ENCODE measurements at regions not wholly inside any gene's neighbourhood (a gene's known extent, or its start where the extent isn't known, plus 50 kb on each side); places are given as distances from the start of the nearest gene placed in this dataset.

DNA sequence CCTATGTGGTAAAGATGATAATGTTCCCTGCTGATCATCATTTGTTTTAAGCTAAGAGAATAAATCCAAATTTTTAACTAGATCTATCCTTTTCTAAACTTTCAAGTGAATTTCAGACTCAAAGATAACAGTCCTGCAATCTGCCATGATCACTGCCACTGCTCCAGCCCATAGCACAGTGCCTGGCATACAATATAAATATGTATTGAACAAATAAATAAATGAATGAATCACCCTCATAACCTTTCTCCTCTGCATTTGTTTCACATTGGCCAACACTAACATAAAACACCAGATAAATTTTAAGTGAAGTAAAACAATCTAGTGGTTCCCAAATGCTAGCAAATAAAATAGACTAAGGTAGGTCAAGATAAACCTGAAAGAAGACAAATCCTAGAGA lies 439.0 kb downstream of the GPM6A start:
- TF ChIP-seq JUND (IDR thresholded peaks at IDR 0.05; ENCODE audit: low read length) (no peak), YY1 (IDR thresholded peaks at IDR 0.05; ENCODE audit: low read depth, low read length) (no peak), EZH2 (IDR thresholded peaks at IDR 0.05; ENCODE audit: low read depth, low read length, severe bottlenecking) (no peak), CEBPB (IDR thresholded peaks at IDR 0.05; ENCODE audit: low read depth, low read length) (no peak), POLR2AphosphoS5 (IDR thresholded peaks at IDR 0.05; ENCODE audit: low read depth, low read length) (no peak)
- TF ChIP-seq, protein P1, sequence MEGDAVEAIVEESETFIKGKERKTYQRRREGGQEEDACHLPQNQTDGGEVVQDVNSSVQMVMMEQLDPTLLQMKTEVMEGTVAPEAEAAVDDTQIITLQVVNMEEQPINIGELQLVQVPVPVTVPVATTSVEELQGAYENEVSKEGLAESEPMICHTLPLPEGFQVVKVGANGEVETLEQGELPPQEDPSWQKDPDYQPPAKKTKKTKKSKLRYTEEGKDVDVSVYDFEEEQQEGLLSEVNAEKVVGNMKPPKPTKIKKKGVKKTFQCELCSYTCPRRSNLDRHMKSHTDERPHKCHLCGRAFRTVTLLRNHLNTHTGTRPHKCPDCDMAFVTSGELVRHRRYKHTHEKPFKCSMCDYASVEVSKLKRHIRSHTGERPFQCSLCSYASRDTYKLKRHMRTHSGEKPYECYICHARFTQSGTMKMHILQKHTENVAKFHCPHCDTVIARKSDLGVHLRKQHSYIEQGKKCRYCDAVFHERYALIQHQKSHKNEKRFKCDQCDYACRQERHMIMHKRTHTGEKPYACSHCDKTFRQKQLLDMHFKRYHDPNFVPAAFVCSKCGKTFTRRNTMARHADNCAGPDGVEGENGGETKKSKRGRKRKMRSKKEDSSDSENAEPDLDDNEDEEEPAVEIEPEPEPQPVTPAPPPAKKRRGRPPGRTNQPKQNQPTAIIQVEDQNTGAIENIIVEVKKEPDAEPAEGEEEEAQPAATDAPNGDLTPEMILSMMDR (IDR thresholded peaks at IDR 0.05; ENCODE audit: control extremely low read depth in 1 of 3, insufficient read depth in 1 of 3, low read depth in 1 of 3, low read length in 3 of 3): no peak

Measured in H1 (cell line).